ENCODE measurements at regions not wholly inside any gene's neighbourhood (a gene's known extent, or its start where the extent isn't known, plus 50 kb on each side); places are given as distances from the start of the nearest gene placed in this dataset.

GRCh38 chr14:97582022-97582421 is 784.8 kb downstream of the VRK1 start:
- Mint-ChIP-seq H3K4me1 (no peaks in the 10 kb centered on the region), H3K9me3 (peaks cover 0 to 4% (median 0%) of the 10 kb centered on the region in 3 donors), H3K4me3 (no peak overlapping the region), H3K27ac (no peak overlapping the region), H3K27me3 (no peaks in the 10 kb centered on the region), H3K36me3 (no peaks in the 10 kb centered on the region)

GRCh38 chr14:97584528-97584927 is 787.3 kb downstream of the VRK1 start:
- Mint-ChIP-seq H3K4me3 (no peak overlapping the region), H3K9me3 (peaks cover 0 to 4% (median 0%) of the 10 kb centered on the region in 3 donors), H3K27me3 (no peaks in the 10 kb centered on the region), H3K36me3 (no peaks in the 10 kb centered on the region), H3K4me1 (no peaks in the 10 kb centered on the region), H3K27ac (no peak overlapping the region)

GRCh38 chr14:97592341-97592980 is 795.3 kb downstream of the VRK1 start:
- Mint-ChIP-seq H3K4me1 (no peaks in the 10 kb centered on the region), H3K27ac (no peak overlapping the region), H3K36me3 (no peaks in the 10 kb centered on the region), H3K9me3 (peaks cover 0 to 10% (median 0%) of the 10 kb centered on the region in 3 donors), H3K27me3 (peaks cover 4% of the 10 kb centered on the region), H3K4me3 (no peak overlapping the region)

GRCh38 chr14:97594306-97594705 is 797.1 kb downstream of the VRK1 start:
- Mint-ChIP-seq H3K4me1 (no peaks in the 10 kb centered on the region), H3K4me3 (no peak overlapping the region), H3K27me3 (peaks cover 4% of the 10 kb centered on the region), H3K9me3 (peaks cover 0 to 10% (median 0%) of the 10 kb centered on the region in 3 donors), H3K36me3 (no peaks in the 10 kb centered on the region), H3K27ac (no peak overlapping the region)

GRCh38 chr14:97602438-97603117 is 805.4 kb downstream of the VRK1 start:
- H3K36me3 Mint-ChIP-seq: no peaks in the 10 kb centered on the region
- no peak overlapping the region for H3K4me3 Mint-ChIP-seq
- H3K4me1 Mint-ChIP-seq: no peaks in the 10 kb centered on the region
- no peak overlapping the region for H3K27ac Mint-ChIP-seq
- H3K9me3 Mint-ChIP-seq: peaks cover 2 to 14% (median 6%) of the 10 kb centered on the region in 3 donors
- no peaks in the 10 kb centered on the region for H3K27me3 Mint-ChIP-seq

- H3K4me3 Mint-ChIP-seq: no peak overlapping the region
These were observed 806.0 kb downstream of the VRK1 start for GRCh38 chr14:97603201-97603600.

GRCh38 chr14:97604731-97605130 is 807.5 kb downstream of the VRK1 start:
- H3K4me3 Mint-ChIP-seq: peak overlapping the region in 1 of 4 donors; percentile 10
- H3K4me1 Mint-ChIP-seq: no peaks in the 10 kb centered on the region
- H3K27me3 Mint-ChIP-seq: no peaks in the 10 kb centered on the region
- H3K9me3 Mint-ChIP-seq: peaks cover 2 to 15% (median 6%) of the 10 kb centered on the region in 3 donors
- H3K36me3 Mint-ChIP-seq: no peaks in the 10 kb centered on the region
- H3K27ac Mint-ChIP-seq: peak overlapping the region in 1 of 3 donors; percentile 54

More at GRCh38 chr14:97603201-97603600, 806.0 kb downstream of the VRK1 start:
- Mint-ChIP-seq H3K9me3 (peaks cover 2 to 15% (median 6%) of the 10 kb centered on the region in 3 donors), H3K27me3 (no peaks in the 10 kb centered on the region), H3K27ac (no peak overlapping the region), H3K36me3 (no peaks in the 10 kb centered on the region), H3K4me1 (no peaks in the 10 kb centered on the region)

- H3K9me3 Mint-ChIP-seq: peaks cover 2 to 12% (median 8%) of the 10 kb centered on the region in 3 donors
These were observed 821.2 kb downstream of the VRK1 start for GRCh38 chr14:97618401-97618800.

GRCh38 chr14:97618917-97619690 is 821.9 kb downstream of the VRK1 start:
- Mint-ChIP-seq H3K4me1 (peaks cover 0 to 7% (median 2%) of the 10 kb centered on the region in 3 donors), H3K4me3 (peak overlapping the region in 1 of 4 donors; percentile 29)

More at GRCh38 chr14:97618401-97618800, 821.2 kb downstream of the VRK1 start:
- Mint-ChIP-seq H3K27ac (no peak overlapping the region), H3K4me3 (no peak overlapping the region), H3K36me3 (peaks cover 4% of the 10 kb centered on the region), H3K4me1 (peaks cover 0 to 7% (median 2%) of the 10 kb centered on the region in 3 donors), H3K27me3 (no peaks in the 10 kb centered on the region)

GRCh38 chr14:97620066-97620465 is 822.9 kb downstream of the VRK1 start:
- peaks cover 0 to 7% (median 2%) of the 10 kb centered on the region in 3 donors for H3K4me1 Mint-ChIP-seq
- peaks cover 1% of the 10 kb centered on the region for H3K36me3 Mint-ChIP-seq
- H3K4me3 Mint-ChIP-seq: peak overlapping the region in 1 of 4 donors; percentile 17
- peaks cover 0 to 7% (median 0%) of the 10 kb centered on the region in 3 donors for H3K9me3 Mint-ChIP-seq
- peak overlapping the region in 2 of 3 donors; percentile 60 to 94 for H3K27ac Mint-ChIP-seq
- no peaks in the 10 kb centered on the region for H3K27me3 Mint-ChIP-seq

More at GRCh38 chr14:97618917-97619690, 821.9 kb downstream of the VRK1 start:
- H3K9me3 Mint-ChIP-seq: peaks cover 0 to 9% (median 5%) of the 10 kb centered on the region in 3 donors
- no peaks in the 10 kb centered on the region for H3K27me3 Mint-ChIP-seq
- peaks cover 3% of the 10 kb centered on the region for H3K36me3 Mint-ChIP-seq
- H3K27ac Mint-ChIP-seq: peak overlapping the region in 1 of 3 donors; percentile 0

GRCh38 chr14:97624985-97625384 is 827.8 kb downstream of the VRK1 start:
- Mint-ChIP-seq H3K27ac (no peak overlapping the region), H3K9me3 (peaks cover under 1 to 4% (median 3%) of the 10 kb centered on the region in 3 donors), H3K4me3 (no peak overlapping the region)

GRCh38 chr14:97625477-97625876 is 828.3 kb downstream of the VRK1 start:
- Mint-ChIP-seq H3K36me3 (peaks cover 1% of the 10 kb centered on the region), H3K27ac (no peak overlapping the region)

More at GRCh38 chr14:97624985-97625384, 827.8 kb downstream of the VRK1 start:
- peaks cover 1% of the 10 kb centered on the region for H3K36me3 Mint-ChIP-seq
- H3K4me1 Mint-ChIP-seq: peaks cover 0 to 7% (median 2%) of the 10 kb centered on the region in 3 donors
- no peaks in the 10 kb centered on the region for H3K27me3 Mint-ChIP-seq

GRCh38 chr14:97626088-97626487 is 828.9 kb downstream of the VRK1 start:
- peak overlapping the region in 1 of 3 donors; percentile 20 for H3K27ac Mint-ChIP-seq
- H3K4me1 Mint-ChIP-seq: no peaks in the 10 kb centered on the region
- H3K36me3 Mint-ChIP-seq: peaks cover 1% of the 10 kb centered on the region
- no peaks in the 10 kb centered on the region for H3K27me3 Mint-ChIP-seq
- no peak overlapping the region for H3K4me3 Mint-ChIP-seq
- peaks cover 3 to 4% (median 3%) of the 10 kb centered on the region in 3 donors for H3K9me3 Mint-ChIP-seq

More at GRCh38 chr14:97625477-97625876, 828.3 kb downstream of the VRK1 start:
- peaks cover 0 to 3% (median 0%) of the 10 kb centered on the region in 3 donors for H3K4me1 Mint-ChIP-seq
- no peak overlapping the region for H3K4me3 Mint-ChIP-seq
- H3K9me3 Mint-ChIP-seq: peaks cover 3 to 4% (median 3%) of the 10 kb centered on the region in 3 donors
- no peaks in the 10 kb centered on the region for H3K27me3 Mint-ChIP-seq

- Mint-ChIP-seq H3K27ac (no peak overlapping the region), H3K4me1 (no peaks in the 10 kb centered on the region), H3K9me3 (peaks cover 0 to 4% (median 3%) of the 10 kb centered on the region in 3 donors), H3K36me3 (no peaks in the 10 kb centered on the region), H3K4me3 (no peak overlapping the region), H3K27me3 (peaks cover 2% of the 10 kb centered on the region)
These were observed 833.1 kb downstream of the VRK1 start for GRCh38 chr14:97630249-97630648.
